Karpas-422 (cell line): ENCODE measurements at regions not wholly inside any gene's neighbourhood (a gene's known extent, or its start where the extent isn't known, plus 50 kb on each side); places are given as distances from the start of the nearest gene placed in this dataset.
A peak's percentile ranks its signal among the peaks of the same experiment; 100 is the strongest.

ENCODE experiments used
- DNase-seq: peaks from one replicate; pipeline ENCODE4 v3.0.0-alpha.2; 2015
- H2AFZ ChIP-seq: fragments of 200-600 bp; sonication (generic); 2 replicates; pipeline ENCODE4 v1.6.1; 2014; ENCODE audit warnings: antibody characterized with exemption, low read length, mixed read lengths
- H3K27ac ChIP-seq: fragments of 200-600 bp; sonication (generic); 2 replicates; pipeline ENCODE4 v1.5.1; 2014; ENCODE audit warnings: mild to moderate bottlenecking, low read length, moderate library complexity
- H3K27me3 ChIP-seq: fragments of 200-600 bp; sonication (generic); 2 replicates; pipeline ENCODE4 v1.6.1; 2014; ENCODE audit warnings: low read length, mixed read lengths
- H3K36me3 ChIP-seq: fragments of 200-600 bp; sonication (generic); 2 replicates; pipeline ENCODE4 v1.6.1; 2014; ENCODE audit warnings: low read length, mixed read lengths; ENCODE audit not compliant: insufficient read depth
- H3K4me1 ChIP-seq: fragments of 200-600 bp; sonication (generic); 2 replicates; pipeline ENCODE4 v1.6.1; 2014; ENCODE audit warnings: mild to moderate bottlenecking, low read length, mixed read lengths
- H3K4me2 ChIP-seq: fragments of 200-600 bp; sonication (generic); 2 replicates; pipeline ENCODE4 v1.6.1; 2014; ENCODE audit warnings: low read length, low read depth, mild to moderate bottlenecking; ENCODE audit not compliant: poor library complexity, severe bottlenecking
- H3K4me3 ChIP-seq: fragments of 200-600 bp; sonication (generic); 2 replicates; pipeline ENCODE4 v1.5.1; 2014; ENCODE audit warnings: mild to moderate bottlenecking, antibody characterized with exemption, low read length, mixed read lengths
- H3K79me2 ChIP-seq: fragments of 200-600 bp; sonication (generic); 2 replicates; pipeline ENCODE4 v1.6.1; 2014; ENCODE audit warnings: mild to moderate bottlenecking, low read length, mixed read lengths
- H3K9ac ChIP-seq: fragments of 200-600 bp; sonication (generic); 2 replicates; pipeline ENCODE4 v1.6.0; 2014; ENCODE audit warnings: low read length
- H3K9me2 ChIP-seq: fragments of 200-600 bp; sonication (generic), shearing (Covaris generic); replicated peaks from 2 replicates; pipeline ENCODE4 v1.6.0; 2014; ENCODE audit warnings: mild to moderate bottlenecking, low read length, moderate library complexity; ENCODE audit not compliant: insufficient read depth
- H3K9me3 ChIP-seq: fragments of 300-700, 200-600 bp; sonication (generic); 2 replicates; pipeline ENCODE4 v1.6.1; 2014; ENCODE audit warnings: low read length, mixed read lengths
- H4K20me1 ChIP-seq: fragments of 200-600 bp; sonication (generic); 2 replicates; pipeline ENCODE4 v1.6.1; 2014; ENCODE audit warnings: mild to moderate bottlenecking, antibody characterized with exemption, low read length, low read depth; ENCODE audit not compliant: insufficient read depth

DNA sequence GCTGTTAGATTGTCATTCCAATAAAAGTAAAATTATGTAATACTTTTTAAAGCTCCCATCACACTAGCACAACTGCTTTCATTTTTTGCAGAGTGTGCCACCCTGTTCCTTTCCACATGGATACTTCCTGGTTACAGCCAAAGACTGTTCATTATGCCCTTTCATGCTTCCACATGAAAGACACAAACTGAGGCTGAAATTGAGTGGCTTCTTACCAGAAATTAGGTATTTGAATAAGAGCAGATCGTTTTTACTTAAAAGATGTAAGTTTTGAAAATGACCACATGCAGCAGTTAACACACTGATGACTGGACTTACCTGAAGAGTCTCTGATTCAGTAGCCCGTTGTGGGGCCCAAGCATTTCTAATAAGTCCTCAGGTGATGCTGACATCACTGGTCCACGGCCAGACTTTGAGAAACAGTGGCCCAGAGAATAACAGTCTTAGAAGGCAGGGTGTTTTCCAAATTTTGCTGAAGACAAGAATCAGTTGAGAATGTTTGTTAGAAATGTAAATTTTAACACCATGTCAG is 187.6 kb upstream of the DMRT1 start:
- H3K9me2 ChIP-seq = no peaks in the 10 kb centered on the region
- H3K27ac ChIP-seq = peak overlapping the region; percentile 45; the same call in 1 of the 2 replicates
- no peaks in the 10 kb centered on the region for H3K27me3 ChIP-seq
- peaks cover 32% of the 10 kb centered on the region for H3K4me1 ChIP-seq
- H3K9ac ChIP-seq = no peak overlapping the region
- H2AFZ ChIP-seq = no peak overlapping the region
- H3K4me2 ChIP-seq = no peak overlapping the region
- H3K36me3 ChIP-seq = 0 out of 2 replicates have a peak, but pooled peaks cover 4% of the 10 kb centered on the region
- DNase-seq = no peak
- H4K20me1 ChIP-seq = no peaks in the 10 kb centered on the region
- peaks cover 65% of the 10 kb centered on the region for H3K79me2 ChIP-seq
- no peaks in the 10 kb centered on the region for H3K9me3 ChIP-seq
- H3K4me3 ChIP-seq = no peak overlapping the region

DNA sequence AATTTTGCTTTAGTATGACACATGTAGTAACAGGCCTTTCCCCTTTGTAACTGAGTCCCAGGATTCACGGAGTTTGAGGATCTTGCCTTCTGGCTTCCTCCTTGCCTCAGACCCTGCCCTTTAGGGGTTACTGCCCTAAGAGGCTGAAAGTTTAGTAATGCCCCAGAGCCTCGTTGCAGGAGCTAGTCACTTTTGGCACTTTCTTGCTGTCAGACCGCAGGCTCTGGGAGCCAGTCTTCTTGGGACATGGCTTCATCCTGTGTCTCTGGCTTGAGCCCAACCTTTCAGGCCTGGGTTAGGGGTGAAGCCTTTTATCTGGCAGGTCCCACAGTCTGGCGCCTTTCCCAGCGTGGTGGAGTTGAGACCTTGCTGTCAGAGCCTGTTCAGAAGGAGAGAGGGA is 185.6 kb upstream of the DMRT1 start:
- no peak overlapping the region for H3K27ac ChIP-seq
- 0 out of 2 replicates have a peak, but pooled peaks cover 4% of the 10 kb centered on the region for H3K36me3 ChIP-seq
- H2AFZ ChIP-seq = no peak overlapping the region
- no peak for DNase-seq
- H3K9me2 ChIP-seq = no peaks in the 10 kb centered on the region
- no peak overlapping the region for H3K4me3 ChIP-seq
- no peak overlapping the region for H3K9ac ChIP-seq
- no peaks in the 10 kb centered on the region for H3K27me3 ChIP-seq
- H3K4me1 ChIP-seq = peaks cover 12% of the 10 kb centered on the region
- H3K9me3 ChIP-seq = no peaks in the 10 kb centered on the region
- no peaks in the 10 kb centered on the region for H4K20me1 ChIP-seq
- H3K79me2 ChIP-seq = peaks cover 47% of the 10 kb centered on the region
- H3K4me2 ChIP-seq = no peak overlapping the region

DNA sequence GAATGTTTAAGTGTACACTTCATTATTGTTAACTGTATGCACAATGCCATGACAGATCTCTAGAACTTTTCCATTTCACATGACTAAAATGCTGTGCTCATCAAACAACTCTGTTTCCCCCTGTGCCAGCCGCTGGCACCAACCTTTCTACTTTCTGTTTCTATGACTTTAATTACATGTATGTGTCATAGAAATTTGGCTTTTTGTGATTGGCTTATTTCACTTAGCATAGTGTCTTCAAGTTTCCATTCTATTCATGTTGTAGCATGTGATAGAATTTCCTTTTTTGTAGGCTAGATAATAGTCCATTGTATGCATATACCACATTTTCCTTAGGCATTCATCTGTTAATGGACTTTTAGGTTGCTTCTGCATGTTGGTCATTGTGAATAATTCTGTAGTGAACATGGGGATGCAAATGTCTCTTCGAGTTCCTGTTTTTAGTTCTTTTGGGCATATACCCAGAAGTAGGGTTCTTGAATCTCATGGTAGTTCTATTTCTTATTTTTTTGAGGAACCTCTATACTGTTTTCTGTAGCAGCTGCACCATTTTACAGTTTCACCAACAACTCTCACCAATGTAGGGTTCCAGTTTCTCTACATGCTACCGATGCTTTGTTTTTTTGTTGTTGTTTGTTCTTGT is 184.4 kb upstream of the DMRT1 start:
- Histone ChIP-seq H3K4me1 (peaks cover 12% of the 10 kb centered on the region), H3K9me3 (no peaks in the 10 kb centered on the region), H3K27me3 (no peaks in the 10 kb centered on the region), H4K20me1 (no peaks in the 10 kb centered on the region), H3K79me2 (peaks cover 41% of the 10 kb centered on the region), H2AFZ (no peak overlapping the region), H3K9me2 (no peaks in the 10 kb centered on the region), H3K36me3 (0 out of 2 replicates have a peak, but pooled peaks cover 4% of the 10 kb centered on the region), H3K27ac (no peak overlapping the region), H3K9ac (no peak overlapping the region), H3K4me3 (no peak overlapping the region), H3K4me2 (no peak overlapping the region)
- DNase-seq = no peak

- no peaks in the 10 kb centered on the region for H3K9me2 ChIP-seq
These were observed 182.2 kb upstream of the DMRT1 start for GRCh38 chr9:659286-659685.

GRCh38 chr9:660227-660626 is 181.3 kb upstream of the DMRT1 start:
- no peak overlapping the region for H3K4me3 ChIP-seq
- peaks cover 5% of the 10 kb centered on the region; the same call in 1 of the 2 replicates for H3K4me1 ChIP-seq
- no peaks in the 10 kb centered on the region for H3K9me3 ChIP-seq
- H3K27me3 ChIP-seq = no peaks in the 10 kb centered on the region
- H3K27ac ChIP-seq = no peak overlapping the region
- 0 out of 2 replicates have a peak, but pooled peaks cover 4% of the 10 kb centered on the region for H3K36me3 ChIP-seq
- H4K20me1 ChIP-seq = no peaks in the 10 kb centered on the region
- no peak overlapping the region for H2AFZ ChIP-seq
- H3K79me2 ChIP-seq = peaks cover 46% of the 10 kb centered on the region
- no peaks in the 10 kb centered on the region for H3K9me2 ChIP-seq
- no peak overlapping the region for H3K9ac ChIP-seq
- no peak overlapping the region for H3K4me2 ChIP-seq
- no peak for DNase-seq

More at GRCh38 chr9:659286-659685, 182.2 kb upstream of the DMRT1 start:
- peaks cover 38% of the 10 kb centered on the region for H3K79me2 ChIP-seq
- H3K9me3 ChIP-seq = no peaks in the 10 kb centered on the region
- H3K4me3 ChIP-seq = no peak overlapping the region
- H3K27ac ChIP-seq = no peak overlapping the region
- DNase-seq = no peak
- no peaks in the 10 kb centered on the region for H3K4me1 ChIP-seq
- H3K9ac ChIP-seq = no peak overlapping the region
- no peaks in the 10 kb centered on the region for H4K20me1 ChIP-seq
- no peak overlapping the region for H2AFZ ChIP-seq
- H3K27me3 ChIP-seq = no peaks in the 10 kb centered on the region
- 0 out of 2 replicates have a peak, but pooled peaks cover 4% of the 10 kb centered on the region for H3K36me3 ChIP-seq
- H3K4me2 ChIP-seq = no peak overlapping the region

- H4K20me1 ChIP-seq = no peaks in the 10 kb centered on the region
- no peaks in the 10 kb centered on the region for H3K27me3 ChIP-seq
- H3K4me2 ChIP-seq = no peak overlapping the region
- H3K9me2 ChIP-seq = no peaks in the 10 kb centered on the region
- no peaks in the 10 kb centered on the region for H3K9me3 ChIP-seq
- H2AFZ ChIP-seq = no peak overlapping the region
- no peak overlapping the region for H3K27ac ChIP-seq
- DNase-seq = no peak
- H3K79me2 ChIP-seq = peaks cover 58% of the 10 kb centered on the region
- 0 out of 2 replicates have a peak, but pooled peaks cover 3% of the 10 kb centered on the region for H3K36me3 ChIP-seq
- H3K4me3 ChIP-seq = no peak overlapping the region
- no peak overlapping the region for H3K9ac ChIP-seq
- peaks cover 5% of the 10 kb centered on the region; the same call in 1 of the 2 replicates for H3K4me1 ChIP-seq
These were observed 178.0 kb upstream of the DMRT1 start for GRCh38 chr9:663541-663940.

GRCh38 chr9:665296-665695 is 176.2 kb upstream of the DMRT1 start:
- H3K9ac ChIP-seq = no peak overlapping the region
- no peak overlapping the region for H2AFZ ChIP-seq
- no peak overlapping the region for H3K27ac ChIP-seq
- no peaks in the 10 kb centered on the region for H3K9me3 ChIP-seq
- H3K36me3 ChIP-seq = no peaks in the 10 kb centered on the region
- H3K4me2 ChIP-seq = no peak overlapping the region
- peaks cover 5% of the 10 kb centered on the region; the same call in 1 of the 2 replicates for H3K4me1 ChIP-seq
- no peak for DNase-seq
- H3K4me3 ChIP-seq = no peak overlapping the region
- H3K27me3 ChIP-seq = no peaks in the 10 kb centered on the region
- H4K20me1 ChIP-seq = no peaks in the 10 kb centered on the region
- H3K79me2 ChIP-seq = peaks cover 70% of the 10 kb centered on the region
- no peaks in the 10 kb centered on the region for H3K9me2 ChIP-seq

- H3K4me3 ChIP-seq = no peak overlapping the region
- H3K27ac ChIP-seq = no peak overlapping the region
- no peak overlapping the region for H2AFZ ChIP-seq
- no peaks in the 10 kb centered on the region for H3K9me3 ChIP-seq
- no peak for DNase-seq
- H3K9ac ChIP-seq = no peak overlapping the region
- H3K9me2 ChIP-seq = no peaks in the 10 kb centered on the region
- H3K36me3 ChIP-seq = no peaks in the 10 kb centered on the region
- no peaks in the 10 kb centered on the region for H4K20me1 ChIP-seq
- H3K4me1 ChIP-seq = peaks cover 10% of the 10 kb centered on the region
- no peak overlapping the region for H3K4me2 ChIP-seq
- H3K79me2 ChIP-seq = peaks cover 61% of the 10 kb centered on the region
- H3K27me3 ChIP-seq = no peaks in the 10 kb centered on the region
These were observed 169.5 kb upstream of the DMRT1 start for GRCh38 chr9:671997-672396.
